NCI-H2171 (cell line): ENCODE measurements at regions not wholly inside any gene's neighbourhood (a gene's known extent, or its start where the extent isn't known, plus 50 kb on each side); places are given as distances from the start of the nearest gene placed in this dataset.
A peak's percentile ranks its signal among the peaks of the same experiment; 100 is the strongest.
"Not testable (repeated sequence)": the region's sequence is repeated elsewhere in the genome, so short reads cannot be mapped to it uniquely, and the experiment has no call there.

ENCODE experiments used
- DNase-seq: peaks from one replicate; lab custom pipeline; 2025; lab: John Stamatoyannopoulos, UW

DNA sequence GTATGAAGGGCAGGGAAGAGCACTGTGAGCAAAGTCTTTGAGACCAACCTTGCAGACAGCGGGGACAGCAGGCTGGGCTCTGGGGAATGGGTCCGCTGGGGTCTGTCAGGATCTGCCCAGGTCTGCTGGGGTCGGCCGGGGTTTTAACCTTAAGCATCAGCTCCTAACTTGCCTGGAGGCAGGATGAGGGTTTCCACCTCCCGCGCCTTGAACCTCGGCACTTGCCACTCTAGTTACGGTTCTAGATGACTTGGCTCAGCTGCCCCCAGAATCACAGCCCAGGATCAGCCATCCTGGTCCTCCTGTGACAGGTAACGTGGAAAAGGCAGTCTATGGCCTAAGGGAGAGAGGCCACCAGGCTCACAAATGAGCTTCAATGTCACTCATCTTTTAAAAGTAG, 50.4 kb upstream of the CACUL1 start:
- no peak for DNase-seq

- no peak for DNase-seq
Observed at GRCh38 chr10:118807512-118808305, 52.9 kb upstream of the CACUL1 start.

DNA sequence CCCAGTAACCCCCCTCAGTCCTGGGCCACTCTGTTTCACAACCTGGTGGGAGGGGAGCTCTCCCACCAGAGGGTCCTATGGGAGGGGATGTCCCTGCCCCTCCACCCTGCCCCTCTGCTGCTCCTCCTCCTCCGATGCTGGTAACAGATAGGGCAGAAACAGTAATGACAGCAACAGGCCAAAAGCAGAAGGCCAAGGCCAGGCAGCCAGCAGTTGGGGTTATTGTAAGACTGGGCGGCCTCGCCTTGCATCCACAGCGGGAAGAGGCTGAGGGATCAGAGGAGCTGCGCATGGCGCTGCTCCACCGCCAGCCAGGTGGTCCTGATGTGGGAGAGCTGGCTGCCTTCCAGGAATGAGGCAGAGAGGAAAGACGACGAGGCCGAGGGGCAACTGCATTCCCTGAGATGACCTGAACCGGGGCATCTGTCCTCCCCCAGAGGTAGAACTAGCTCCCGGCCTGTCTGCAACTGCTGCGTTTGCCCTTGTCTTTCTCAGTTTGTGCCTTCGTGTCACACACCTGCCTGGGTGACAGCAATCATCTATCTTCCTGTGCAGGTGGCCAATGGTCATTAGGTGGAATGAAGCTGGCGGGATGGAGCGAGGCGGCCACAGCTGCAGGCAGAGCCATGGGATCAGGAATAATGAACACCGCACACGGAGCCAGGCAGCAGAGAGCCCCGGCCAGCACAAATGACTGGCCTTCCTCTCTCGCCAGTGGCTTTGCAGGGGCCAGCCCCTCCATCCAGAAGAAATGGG, 54.0 kb upstream of the CACUL1 start:
- no peak for DNase-seq

GRCh38 chr10:118809357-118810220, 54.8 kb upstream of the CACUL1 start:
- DNase-seq: no peak

GRCh38 chr10:118810796-118811505, 56.2 kb upstream of the CACUL1 start:
- no peak for DNase-seq

DNA sequence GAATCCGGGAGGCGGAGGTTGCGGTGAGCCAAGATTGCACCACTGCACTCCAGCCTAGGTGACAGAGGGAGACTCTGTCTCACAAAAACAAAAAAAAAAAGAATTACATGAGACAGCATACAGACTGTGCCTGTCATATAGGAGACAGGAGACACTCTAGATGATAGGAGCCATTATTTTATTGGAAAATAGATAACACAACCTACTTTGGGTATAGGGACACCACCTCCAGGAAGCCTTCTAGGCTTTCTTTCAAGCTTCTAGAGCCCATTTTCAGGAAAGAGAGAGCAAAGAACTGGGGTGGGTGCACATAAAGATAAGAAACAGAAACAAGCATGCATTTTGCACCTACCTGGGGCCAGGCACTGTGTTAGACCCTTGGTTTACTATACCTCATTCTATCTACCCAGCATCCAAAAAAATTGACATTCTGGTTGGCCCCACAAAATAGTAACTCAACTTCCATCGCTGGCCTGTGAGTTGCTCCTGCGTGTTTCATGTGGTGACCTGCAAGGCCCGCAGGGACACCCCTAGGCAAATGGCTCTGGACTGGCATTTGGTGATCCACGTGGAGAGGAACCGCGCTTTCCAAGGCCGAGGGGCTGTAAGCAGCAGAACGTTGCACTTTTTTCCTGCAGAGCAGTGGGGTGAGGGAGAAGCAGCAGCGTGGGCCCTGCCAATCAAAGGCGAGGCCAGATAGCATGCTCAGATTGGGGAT, 57.1 kb upstream of the CACUL1 start:
- DNase-seq: no peak

DNA sequence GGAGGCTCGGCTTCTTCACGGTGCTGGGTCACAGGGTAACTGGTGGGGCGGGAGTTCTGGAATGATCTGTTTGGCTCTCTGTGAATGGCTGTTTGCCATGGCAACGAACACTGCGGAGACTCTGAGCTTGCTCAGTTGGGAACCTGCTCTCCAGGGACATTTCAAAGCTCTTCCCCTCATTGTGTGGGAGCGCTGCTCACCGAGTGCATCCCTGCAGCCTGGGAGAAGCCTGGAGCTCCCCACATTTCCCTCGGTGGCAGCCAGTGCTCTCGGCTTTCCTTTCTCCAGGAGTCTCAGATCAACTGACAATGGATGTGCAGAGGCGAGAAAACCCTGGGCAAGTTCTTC, 57.6 kb upstream of the CACUL1 start:
- DNase-seq: no peak

- not testable (repeated sequence) for DNase-seq
Observed at GRCh38 chr10:118813001-118813400, 58.2 kb upstream of the CACUL1 start.

DNA sequence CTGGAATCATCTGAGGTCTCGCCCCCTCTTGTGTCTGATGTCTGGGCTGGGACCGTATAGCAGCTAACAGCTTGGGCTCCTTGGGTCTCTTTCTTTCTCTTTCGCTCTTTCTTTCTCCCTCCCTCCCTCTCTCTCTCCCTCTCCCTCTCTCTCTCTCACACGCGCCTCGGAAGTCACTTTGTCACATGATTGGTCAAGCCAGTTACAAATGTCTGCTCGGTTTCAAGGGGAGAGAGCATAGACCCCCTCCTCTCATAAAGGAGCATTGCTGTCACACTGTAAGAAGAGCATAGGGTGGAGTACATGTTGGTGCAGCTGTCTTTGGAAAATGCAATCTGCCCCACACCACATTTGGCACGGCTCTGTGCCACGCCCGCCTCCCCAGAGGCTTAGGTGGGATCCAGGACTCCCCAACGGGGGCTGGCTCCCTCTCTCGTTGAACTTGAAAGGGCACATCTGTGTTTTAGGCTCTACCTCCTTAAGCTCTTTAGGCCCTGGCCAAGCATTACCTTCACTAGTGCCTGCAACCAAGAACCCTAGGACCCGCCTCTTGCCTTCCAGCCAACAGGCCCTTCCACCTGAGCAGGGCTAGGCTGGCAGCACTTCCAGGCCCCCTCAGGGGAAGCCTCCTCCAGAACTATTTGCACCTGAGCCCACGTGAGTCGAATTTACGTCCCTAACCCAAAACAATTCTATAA, 61.9 kb upstream of the CACUL1 start:
- peak; percentile 23 for DNase-seq

- no peak for DNase-seq
Observed at GRCh38 chr10:118817328-118818068, 62.7 kb upstream of the CACUL1 start.

GRCh38 chr10:118818621-118819221, 64.0 kb upstream of the CACUL1 start:
- peak; percentile 91 for DNase-seq

DNA sequence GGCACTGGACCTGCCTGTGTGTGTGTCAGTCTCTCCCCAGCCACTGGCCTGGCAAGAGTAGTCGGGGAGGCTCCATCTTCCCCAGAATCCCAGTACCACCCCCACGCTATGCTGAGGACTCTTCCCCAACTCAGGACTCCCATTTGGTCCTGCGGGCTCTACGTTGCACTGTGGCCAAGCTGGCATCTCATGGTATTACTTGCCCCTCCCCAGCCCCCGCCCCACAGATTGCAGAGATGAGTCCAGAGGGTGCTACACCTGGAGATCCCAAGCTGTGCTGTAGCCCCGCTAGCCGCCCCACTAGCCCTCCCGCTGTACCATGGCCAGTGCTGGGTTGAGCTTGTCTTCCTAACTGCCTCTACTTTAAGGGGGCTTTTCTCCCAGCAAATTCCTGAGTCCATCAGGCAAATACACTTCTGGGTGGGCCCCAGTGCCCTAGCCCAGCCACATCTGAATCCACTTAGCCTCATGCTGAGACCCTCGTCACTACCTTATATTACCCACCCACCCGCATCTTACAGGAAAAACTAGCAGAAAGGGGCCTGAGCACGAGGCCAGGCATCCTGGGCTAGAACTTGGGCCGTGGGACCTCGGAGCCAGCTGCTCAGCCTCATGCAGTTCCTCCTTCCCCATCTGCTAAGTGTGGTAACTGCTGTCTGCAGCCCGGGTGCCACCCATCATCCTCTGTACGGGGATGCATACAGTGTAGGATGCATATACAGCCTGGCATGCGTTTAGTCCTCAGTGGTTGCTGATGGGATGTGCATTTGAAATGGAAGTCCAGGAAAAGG, 65.8 kb upstream of the CACUL1 start:
- DNase-seq: no peak

DNA sequence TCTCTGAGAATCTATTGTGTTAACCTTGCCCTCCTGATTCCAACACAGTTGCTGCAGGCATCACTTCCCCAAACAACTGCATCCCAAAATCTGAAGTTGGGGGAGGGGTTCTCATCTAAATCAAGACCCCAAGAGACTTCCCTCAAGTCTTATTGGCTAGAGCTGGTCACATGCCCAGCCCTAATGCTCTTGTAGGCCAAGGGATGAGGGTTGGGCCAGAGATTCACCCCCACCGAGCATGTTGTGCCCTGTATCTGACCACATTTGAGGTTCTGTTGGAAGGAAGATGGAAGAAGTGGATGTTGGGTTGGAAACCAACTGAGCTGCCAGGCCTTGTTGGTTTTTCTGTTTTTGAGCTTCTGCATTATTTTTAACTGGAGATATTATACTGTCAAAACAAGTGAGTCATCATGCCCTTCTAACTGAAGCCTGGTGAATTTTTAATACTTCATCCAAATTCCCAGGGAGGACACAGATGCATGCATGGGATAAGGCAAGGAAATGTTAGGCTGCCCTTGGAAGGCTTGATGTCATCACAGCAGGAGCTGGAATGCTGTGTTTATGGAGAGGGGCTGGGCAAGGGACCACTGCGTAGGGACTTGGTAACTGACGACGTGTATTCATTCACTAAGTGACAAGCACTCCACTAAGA, 68.6 kb upstream of the CACUL1 start:
- DNase-seq: no peak

DNA sequence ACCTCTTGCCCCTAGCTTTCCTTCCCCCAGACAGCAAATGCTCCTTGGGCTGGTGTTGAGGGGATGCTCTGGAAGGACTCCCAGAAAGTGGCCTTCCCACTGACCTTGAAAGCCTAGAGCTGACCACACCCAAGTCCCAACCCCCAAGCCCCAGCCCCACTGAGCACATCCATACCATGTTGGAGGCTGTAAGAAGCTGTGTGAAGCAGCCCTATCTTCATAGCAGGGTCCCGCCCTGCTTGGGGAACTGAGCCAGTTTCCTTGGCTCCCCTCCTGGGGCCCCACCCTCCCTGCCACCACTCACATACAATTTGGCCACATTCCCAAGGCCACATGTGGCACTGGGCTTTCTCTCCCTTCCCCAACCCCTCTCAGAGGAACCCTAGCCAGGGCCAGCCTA, 72.3 kb upstream of the CACUL1 start:
- no peak for DNase-seq

GRCh38 chr10:118827466-118828155, 72.8 kb upstream of the CACUL1 start:
- DNase-seq: no peak

GRCh38 chr10:118832241-118832651, 77.5 kb upstream of the CACUL1 start:
- DNase-seq: no peak

- not testable (repeated sequence) for DNase-seq
Observed at GRCh38 chr10:118834370-118834769, 79.6 kb upstream of the CACUL1 start.
